HG03354 (cell line): ENCODE measurements at regions not wholly inside any gene's neighbourhood (a gene's known extent, or its start where the extent isn't known, plus 50 kb on each side); places are given as distances from the start of the nearest gene placed in this dataset.

Source experiments
- ATAC-seq: cut with Tn5 transposase; IDR thresholded peaks from one replicate; pipeline ENCODE4 v1.9.1; 2021; ENCODE audit warnings: mild to moderate bottlenecking; ENCODE audit not compliant: unreplicated experiment, poor library complexity, severe bottlenecking

DNA sequence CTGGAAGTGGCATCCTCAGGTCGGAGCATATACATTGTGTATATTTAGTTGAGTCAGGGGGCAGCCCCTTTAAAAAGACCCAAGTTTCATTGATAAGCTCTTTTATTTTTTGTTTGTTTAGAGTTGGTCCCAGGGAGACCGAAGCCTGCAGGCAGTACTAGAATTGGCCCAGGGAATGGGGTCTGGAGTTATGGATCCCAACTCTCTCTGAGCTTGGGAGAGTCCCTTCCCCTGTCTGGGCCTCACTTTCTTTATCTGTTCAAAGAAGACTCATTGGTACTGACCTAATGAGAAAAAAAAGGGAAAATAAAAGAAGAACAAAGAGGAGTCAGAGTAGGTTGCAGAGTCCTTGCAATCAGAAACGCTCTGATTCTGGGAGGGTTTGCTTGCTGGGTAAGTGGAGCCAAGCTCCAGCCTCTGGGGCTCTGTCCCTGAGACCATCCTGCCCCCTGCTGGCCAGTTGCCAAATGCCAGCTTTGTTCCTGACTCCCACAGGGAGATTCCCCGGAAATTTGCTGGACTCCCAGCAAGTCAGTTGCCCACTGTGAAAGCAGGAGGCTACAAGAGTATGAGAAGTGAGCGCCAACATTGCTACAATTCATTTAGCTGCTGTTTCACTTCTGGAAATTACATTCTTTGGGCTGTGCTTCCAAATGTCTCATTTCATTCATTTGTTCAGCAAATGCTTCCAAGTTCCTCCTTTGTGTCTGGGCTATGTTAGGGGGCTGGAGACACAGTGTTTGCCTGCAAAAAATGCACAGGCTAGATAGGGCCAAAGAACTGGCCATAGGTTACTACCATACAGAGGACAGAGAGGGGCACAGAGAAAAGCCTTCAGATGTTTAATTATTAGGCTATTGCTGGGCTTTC lies 156.2 kb downstream of the MELK start:
- no peak for ATAC-seq

DNA sequence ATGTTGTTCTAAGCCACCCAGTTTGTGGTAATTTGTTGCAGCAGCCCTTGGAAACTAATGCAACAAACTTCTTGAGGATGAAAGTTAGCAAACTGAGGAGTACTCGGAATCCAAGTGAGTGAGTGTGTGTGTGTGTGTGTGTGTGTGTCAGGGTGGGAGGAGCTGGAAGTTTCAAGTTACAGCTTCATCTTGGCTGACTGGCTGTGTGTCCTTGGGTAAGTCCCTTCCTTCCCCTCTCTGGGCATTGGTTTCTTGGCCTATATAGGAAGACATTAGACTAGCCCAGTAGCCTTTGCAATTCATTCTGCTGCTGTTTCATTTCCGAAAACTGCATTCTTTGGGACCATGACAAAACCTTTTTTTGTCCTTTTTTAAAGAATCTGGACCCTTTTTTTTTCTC lies 157.2 kb downstream of the MELK start:
- ATAC-seq, result no peak

DNA sequence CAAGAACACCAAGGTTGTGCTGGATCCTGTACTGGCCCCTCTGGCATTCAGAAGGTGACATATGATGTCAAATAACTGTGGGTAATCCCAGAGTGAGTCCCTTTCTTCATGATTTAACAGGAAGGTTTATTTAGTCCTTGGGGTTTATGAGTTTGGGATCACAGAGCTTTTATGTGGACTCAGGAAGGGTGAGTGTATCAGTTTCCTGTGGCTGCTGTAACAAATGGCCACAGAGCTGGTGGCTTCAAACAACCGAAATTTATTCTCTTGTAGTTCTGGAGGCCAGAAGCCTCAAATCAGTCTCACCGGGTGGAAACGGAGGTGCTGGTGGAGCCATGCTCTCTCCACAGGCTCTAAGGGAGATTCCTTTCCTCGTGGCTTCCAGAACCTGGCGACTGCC lies 157.7 kb downstream of the MELK start:
- ATAC-seq, result no peak

DNA sequence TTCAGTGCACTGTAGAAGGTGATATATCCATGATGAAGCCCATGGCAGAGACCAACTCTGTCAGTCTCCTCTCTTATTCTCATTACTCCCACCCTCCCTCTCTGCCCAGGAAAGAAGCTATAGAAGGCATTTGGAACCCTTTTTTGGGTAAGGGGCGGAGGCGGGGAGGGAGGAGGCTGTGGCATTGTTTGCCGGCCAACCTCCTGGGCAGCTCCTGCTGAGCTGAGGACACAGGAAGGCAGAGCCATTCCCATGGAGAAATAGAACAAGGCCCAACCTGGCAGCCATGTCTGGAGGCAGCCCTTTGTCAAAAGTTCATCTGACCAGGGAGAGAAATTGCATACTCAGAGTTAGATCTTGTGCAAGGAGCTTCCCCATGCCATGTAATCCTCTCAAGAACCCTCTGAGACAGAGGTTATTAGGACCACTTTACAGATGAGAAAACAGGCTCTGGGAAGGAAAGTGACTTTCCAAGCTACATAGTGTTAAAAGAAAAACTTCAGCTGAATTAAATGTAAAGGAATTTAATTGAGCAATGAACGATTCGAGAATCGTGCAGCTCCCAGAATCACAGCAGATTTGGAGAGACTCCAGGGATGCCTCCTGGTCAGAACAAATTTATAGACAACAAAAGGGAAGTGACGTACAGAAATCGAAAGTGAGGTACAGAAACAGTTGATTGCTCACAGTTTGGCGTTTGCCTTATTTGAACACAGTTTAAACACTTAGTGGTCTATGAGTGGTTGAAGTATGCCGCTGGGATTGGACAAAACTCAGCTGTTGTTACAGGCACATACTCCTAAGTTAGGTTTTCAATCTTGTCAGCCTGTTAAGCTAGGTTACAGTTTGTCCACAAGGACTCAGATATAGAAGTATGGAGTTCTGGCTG lies 158.6 kb downstream of the MELK start:
- no peak for ATAC-seq

DNA sequence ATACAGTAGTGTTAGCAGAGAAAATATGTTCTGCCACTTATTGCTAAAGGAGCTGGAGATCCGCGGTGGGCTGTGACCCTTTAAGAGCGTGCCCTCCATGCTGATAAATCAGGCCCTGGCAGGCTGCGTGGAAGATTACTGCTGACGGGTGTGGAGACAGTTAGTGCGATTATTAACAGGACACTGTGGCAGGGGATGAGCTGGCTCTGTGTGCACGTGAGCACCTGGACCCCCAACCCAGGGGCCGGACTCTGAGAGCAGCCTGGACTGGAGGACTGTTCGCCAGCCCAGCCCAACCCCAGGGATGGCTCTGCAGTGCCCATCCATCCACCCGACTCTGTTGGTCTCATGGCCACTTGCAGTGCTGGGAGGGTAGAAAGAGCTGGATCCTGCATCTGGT lies 162.0 kb downstream of the MELK start:
- no peak for ATAC-seq

DNA sequence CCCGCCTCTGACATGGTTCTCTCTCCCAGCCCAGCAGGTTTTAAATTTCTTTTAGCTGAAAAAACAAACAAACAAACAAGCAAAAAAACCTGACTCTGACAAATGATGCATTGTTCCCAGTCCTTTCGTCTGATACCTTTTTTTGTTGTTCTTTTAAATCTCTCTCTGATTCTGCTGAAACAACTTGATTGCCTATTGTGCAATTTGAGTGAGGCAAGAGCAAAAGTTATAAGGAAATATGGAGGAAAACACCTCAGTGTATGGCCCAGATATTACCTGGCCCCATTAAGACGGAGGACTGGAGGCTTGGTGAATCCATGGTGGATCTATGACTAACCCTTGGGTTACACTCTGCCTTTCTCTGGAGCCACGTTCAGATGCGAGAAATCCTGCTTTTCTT lies 164.0 kb downstream of the MELK start:
- ATAC-seq, result no peak

DNA sequence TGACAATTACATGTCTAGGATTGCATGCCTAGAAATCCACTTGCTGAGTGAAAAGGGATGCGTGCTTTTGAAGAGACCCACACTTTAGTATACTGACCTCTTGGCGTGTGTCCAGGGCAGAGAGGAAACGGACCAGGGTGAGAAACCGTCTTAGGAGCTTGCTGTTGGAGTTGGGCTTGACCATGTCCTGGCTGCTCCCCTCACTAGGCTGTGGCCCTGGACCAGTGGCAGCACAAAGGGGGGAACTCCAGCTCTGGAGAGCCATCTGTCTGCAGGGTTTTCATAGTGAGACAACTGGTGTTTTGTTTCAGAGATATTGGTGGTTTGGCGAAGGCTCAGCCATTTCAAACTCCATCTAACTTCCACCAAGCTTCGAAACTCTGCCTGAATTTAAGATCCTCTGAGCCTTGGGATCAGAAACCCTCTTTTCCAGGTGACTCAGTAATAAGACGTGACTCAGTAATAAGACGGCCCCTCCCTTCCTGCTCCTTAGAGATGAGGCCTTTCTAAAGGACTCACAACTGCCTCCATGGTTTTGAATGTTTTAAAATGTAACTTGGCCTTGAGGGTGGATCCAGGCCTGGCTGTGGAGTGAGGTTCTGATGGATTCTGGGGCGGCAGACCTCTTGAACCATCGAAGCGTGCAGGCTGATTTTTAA lies 165.8 kb downstream of the MELK start:
- no peak for ATAC-seq

DNA sequence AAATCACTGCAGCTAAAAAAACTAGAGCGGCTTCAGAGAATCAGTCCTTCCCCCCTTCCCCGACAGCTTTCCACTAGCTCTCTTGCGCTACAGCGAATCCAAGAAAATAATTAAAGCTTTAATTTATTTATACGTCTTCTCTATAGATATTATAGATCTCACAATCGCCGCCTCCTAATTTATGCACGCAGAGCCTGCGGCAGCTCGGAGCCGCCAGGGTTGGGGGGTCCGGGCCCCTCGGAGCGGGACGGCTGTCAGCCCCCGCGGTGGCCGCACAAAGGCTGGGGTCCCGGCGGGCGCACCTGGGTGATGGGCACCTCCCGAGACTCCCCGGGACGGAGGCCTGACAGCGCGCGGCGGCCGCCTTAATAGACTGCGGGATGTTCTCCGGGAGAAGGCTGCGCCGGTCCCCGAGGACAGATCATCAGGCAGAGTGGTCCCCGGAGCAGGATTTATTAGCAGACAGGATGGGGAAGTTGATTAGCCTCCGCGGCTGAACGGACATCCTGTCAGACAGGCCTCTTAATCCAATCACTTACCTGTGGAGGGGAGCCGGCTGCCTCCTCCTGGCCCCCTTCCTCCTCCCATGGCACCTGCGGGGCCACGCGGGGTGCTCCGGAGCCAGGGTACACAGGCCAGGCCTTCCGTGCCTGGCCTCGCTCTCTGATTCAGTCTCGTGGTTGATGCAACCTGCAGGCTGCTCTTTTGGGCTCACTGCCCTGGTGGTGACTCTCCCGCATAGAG lies 166.8 kb downstream of the MELK start:
- ATAC-seq, result no peak

DNA sequence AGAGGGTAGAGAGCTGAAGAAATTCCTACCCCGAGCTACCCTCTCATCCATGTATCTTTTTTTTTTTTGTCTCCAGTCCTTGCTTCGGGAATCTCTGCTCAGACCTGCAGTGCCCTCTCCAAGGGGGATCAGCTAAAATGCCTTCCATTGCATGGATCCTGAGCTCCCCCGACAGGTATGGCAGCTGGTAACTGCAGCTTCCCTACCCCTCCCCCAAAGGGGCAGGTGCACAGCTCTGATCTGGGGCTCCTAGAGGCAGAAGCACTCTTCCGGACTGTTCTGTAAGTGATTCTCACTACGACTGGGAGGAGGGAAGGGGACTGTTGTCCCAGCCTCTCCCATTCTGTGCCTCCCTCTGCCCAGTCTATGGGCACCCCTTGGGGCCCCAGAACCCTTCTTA lies 169.6 kb downstream of the MELK start:
- no peak for ATAC-seq

DNA sequence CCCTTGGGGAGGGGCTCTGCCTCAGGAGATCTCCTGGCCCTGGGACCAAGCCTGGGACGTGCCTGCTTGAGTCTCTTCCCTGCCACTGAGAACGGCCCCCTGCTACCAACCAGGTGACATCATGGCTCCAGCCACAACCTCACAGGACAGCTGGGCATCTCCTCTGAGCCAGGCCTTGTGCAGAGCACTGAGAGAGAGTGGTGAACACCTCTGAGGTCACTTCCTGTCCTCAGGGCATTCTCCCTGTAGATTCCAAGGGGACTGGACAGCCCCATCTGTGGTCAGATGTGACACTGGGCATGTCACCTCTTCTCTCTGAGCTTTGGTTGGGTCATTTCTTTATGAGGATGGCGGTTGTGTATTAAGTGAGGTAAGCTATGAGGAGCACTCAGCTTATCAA lies 172.0 kb downstream of the MELK start:
- no peak for ATAC-seq

DNA sequence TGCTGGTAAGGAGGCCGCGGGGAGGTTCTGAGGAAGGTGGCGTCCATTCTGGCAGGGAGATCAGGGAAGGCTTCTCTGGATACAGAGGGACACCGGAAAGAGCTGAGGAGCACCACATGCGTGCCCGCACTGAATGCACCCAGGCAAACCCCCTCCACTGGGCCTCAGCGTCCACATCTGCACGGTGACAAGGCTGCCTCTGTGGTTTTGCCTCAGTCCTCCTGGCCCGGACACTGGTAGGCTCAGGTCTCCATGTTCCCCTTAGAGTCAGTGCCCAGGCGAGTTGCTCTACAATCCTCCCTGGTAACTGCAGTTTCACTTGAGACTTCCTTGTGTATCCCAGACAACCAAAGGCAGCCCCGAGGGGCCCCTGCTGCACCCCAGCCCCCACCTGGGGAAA lies 173.3 kb downstream of the MELK start:
- no peak for ATAC-seq

DNA sequence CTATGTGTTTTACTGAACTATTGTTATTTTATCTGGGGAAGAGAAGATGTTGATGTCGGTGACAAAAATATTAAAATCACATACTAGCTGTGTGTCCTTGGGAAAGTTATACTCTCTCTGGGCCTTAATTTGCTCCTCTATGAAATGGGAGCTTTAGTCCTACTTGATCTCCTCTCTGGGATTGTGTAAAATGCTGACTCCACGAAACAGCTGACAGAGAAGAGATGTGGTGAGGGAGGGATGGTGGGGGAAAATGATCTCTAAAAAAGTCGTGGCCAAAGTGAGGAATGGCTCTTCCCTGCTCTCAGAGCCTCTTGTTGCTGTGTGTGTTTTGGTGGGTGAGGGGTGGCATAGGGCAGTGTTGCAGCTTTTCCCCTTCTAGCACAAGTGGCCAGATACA lies 173.7 kb downstream of the MELK start:
- no peak for ATAC-seq

DNA sequence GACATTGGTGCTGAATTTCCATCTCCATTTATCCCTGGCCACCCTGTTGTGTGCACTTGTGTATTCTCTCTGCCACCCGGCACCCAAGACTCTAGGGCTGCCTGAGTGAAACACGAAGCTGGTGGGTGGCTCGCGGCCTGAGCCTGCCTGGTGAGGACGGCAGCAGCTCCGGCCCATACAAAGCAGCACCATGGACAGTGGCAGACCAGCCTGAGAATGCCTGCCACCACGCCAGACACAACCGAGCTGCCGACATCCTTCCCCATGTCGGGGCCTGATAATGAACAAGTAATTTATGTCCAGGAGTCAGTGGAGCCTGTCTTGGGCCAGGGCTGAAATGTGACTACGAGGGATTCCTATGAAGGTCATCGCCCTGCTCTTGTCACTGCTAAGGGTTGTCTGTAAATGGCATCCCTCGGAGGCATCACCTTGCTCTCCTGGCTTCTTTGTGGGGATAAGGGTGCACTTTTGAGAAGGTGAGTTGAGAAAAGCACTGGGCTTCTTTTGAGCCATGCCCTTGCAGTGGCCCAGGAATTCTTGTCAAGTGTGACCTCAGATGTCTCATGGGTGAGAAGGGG lies 175.7 kb downstream of the MELK start:
- ATAC-seq, result no peak

DNA sequence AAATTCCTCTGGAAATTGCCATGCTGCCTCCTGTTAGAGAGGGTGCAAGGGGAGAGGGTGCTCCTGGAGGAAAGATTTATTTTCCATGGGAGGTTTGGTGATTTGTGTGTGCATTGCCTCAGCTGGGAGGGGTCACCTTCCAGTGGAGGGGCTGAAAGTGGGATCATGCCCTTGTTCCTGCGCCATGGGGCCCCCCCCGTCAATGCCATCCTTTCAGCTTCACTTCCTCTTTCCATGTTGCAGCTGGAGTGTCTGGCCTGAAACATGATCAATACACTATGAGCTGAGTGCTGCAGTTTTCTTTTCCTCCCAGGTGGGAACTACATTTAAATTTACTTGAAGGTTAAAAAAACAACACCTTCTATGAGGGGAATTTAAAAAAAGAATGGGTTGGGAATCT lies 176.8 kb downstream of the MELK start:
- ATAC-seq, result no peak

DNA sequence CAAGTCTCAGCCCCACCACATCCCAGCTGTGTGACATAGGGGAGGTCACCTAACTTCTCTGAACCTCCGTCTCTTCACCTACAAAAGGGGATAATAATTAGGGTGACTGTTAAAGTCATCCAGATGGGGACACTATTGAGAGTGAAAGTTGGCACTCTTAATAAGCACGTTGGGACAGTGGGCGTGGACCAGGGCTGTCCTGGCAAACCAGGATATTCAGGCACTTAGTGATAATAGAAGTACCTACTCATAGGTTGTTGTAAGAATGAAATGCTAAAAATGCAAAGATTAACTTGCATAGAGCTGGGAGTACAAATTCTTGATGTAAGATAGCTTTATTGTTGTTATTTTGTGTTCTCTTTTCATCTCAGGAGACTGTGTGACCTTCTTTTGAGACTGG lies 177.9 kb downstream of the MELK start:
- no peak for ATAC-seq

DNA sequence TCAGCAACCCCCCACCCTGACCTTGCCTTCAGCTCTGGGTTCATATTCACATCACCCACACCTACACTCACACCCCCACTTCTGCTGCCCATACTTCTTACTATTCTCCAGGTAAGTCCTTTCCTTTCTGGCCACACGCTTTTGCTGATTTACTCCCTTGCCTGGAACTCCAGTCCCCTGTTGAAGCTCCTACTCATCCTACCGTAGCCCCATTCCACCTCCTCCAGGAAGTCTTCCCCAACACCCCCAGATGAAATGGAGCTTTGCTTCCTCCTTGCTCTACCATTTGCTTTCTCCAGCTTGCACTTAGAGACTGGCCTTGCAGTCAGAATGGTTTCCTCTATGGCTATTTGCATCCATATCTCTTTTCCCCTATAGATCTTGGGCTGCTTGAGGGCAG lies 182.3 kb downstream of the MELK start:
- ATAC-seq, result no peak

DNA sequence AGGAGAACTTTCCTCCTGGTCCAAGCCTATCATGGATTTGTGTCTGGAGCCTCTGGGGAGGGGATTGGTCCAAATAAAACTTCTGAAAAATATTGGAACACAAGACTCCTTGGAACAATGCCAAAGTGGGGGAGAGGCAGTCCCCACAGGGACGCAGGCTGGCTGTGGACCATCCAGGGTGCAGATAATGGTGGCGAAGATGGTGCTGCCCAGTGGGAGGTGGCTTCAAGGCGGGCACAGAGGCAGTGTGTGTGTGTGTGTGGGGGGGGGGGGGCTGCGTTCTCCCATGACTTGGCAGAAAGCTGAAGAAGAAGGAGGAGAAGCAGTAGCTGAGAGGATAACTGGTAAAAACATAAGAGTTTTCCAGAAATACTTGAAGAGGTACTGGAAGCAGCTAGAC lies 186.4 kb downstream of the MELK start:
- ATAC-seq, result no peak

DNA sequence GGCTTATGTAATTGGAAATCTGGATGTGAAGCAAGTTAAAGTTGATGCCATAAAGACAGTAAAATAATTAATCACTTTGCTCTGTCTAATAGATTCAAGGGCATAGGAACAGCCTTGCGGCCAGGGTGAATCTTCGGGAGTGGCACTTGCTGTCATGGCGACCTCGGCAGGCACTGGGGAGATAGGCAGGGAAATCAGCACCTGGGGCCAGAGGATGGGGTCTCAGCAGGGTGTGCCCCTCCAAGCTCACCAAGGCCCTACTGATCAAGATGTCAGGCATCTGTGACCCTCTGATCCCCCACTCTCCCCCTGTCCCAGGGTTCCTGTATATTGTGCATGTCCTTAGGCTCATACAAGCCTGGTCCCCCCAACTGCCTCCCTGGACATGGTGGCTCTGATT lies 187.3 kb downstream of the MELK start:
- ATAC-seq, result no peak

DNA sequence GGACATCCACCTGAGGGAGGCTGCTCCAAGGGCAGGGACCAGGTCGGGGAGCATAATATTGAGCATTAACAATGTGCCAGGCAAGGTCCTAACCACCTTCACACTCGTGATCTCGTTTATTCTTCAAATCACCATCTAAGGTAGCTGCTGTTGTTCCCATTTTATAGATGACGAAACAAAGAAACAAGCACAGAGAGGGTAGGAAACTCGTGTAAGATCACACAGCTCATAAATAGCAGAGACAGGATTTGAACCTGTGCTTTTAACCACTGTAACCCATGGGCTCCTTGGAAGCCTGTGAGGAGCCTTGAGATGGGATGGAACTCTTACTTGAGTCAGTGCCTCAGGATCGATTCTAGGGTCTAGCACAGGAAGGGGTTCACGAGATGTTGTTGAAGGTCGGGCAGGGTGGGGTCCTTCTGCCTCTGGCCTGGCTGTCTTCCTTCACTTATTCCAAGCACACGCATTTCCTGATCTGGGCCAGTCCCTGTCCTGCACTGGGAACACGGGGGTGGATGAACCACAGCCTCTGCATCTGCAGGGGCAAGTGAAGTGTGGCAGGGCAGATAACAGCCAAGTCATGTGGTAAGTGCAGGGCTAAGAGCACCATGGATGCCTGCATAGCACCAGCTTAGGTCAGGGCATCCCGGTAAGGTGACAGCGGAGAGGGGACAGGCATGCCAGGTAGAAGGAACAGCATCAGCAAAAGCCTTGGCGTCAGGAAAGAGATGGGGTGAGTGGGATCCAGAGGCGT lies 188.1 kb downstream of the MELK start:
- ATAC-seq, result no peak
